ENCODE measurements at regions not wholly inside any gene's neighbourhood (a gene's known extent, or its start where the extent isn't known, plus 50 kb on each side); places are given as distances from the start of the nearest gene placed in this dataset.

DNA sequence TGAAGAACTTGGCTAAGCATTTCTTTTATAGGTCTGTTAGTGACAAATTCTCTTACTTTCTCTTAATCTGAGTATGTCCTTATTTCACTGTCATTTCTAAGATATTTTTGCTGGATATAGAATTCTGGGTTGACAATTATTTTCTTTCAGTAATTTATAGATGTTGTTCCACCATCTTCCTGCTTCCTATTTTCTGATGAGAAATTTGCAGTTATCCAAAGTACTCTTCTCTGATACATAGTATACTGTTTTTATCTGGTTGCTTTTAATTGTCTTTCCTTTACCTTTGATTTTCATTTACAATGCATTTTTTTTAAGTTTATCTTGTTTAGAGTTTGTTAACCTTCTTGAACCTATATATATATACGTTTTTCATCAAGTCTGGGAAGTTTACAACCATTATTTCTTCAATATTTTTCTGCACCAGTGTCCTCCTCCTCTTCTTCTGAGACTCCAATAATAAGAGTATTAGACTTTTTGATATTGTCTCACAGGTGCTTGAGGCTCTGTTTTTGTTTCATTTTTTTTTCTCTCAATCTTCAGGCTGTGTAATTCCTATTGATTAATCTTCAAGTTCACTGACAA, 101.6 kb upstream of the INSIG1 start:
- H3K27ac ChIP-seq, result no peak overlapping the region

DNA sequence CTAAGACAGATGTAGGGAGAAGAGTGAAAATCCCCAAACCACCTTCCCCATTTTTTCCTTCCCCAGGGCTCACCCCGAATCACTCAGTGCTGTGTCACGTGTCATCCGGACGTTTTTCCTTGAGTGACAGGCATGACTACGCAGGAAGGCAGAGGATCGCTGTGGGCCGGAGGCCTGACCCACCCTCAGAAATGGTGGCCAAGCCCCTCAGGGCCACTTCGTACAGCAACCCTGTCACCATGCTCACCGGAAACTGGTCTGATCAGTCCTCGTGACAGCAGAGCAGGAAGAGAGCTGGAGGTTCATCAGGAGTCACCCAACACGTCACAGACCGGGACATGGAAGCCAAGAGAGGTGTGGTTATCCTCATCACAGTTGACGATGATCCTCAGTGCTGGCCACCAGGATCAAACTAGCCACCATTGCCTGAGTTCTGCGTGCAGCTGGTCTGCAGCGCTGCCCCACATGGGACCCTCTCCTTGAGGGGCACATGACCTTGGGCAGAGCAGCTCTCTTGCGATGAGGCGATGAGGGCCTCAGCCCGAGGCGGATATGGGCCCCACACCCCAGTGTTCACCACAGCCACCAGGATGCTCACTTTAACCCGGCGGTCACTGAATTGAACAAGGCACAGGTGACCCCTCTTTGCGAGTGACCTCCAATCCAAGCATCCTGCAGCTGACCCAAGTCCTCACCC, 99.3 kb upstream of the INSIG1 start:
- Histone ChIP-seq H3K4me3 (no peak overlapping the region), H3K9me3 (peaks cover 0 to 12% (median 1%) of the 10 kb centered on the region in 4 donors), H3K27me3 (no peaks in the 10 kb centered on the region), H3K36me3 (no peaks in the 10 kb centered on the region), H3K4me1 (no peaks in the 10 kb centered on the region), H3K27ac (no peak overlapping the region)
- no peak for DNase-seq
- TF ChIP-seq POLR2A (IDR thresholded peaks at IDR 0.05), result no peak
- TF ChIP-seq, protein P1, sequence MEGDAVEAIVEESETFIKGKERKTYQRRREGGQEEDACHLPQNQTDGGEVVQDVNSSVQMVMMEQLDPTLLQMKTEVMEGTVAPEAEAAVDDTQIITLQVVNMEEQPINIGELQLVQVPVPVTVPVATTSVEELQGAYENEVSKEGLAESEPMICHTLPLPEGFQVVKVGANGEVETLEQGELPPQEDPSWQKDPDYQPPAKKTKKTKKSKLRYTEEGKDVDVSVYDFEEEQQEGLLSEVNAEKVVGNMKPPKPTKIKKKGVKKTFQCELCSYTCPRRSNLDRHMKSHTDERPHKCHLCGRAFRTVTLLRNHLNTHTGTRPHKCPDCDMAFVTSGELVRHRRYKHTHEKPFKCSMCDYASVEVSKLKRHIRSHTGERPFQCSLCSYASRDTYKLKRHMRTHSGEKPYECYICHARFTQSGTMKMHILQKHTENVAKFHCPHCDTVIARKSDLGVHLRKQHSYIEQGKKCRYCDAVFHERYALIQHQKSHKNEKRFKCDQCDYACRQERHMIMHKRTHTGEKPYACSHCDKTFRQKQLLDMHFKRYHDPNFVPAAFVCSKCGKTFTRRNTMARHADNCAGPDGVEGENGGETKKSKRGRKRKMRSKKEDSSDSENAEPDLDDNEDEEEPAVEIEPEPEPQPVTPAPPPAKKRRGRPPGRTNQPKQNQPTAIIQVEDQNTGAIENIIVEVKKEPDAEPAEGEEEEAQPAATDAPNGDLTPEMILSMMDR (IDR thresholded peaks at IDR 0.05), result no peak

More for the DNA sequence above, 101.6 kb upstream of the INSIG1 start:
- Histone ChIP-seq H3K4me1 (peaks cover 0 to under 1% (median 0%) of the 10 kb centered on the region in 4 donors), H3K27me3 (no peaks in the 10 kb centered on the region), H3K4me3 (no peak overlapping the region), H3K36me3 (no peaks in the 10 kb centered on the region), H3K9me3 (peaks cover 0 to 12% (median 1%) of the 10 kb centered on the region in 4 donors)
- no peak for DNase-seq
- no peak for TF ChIP-seq POLR2A (IDR thresholded peaks at IDR 0.05)
- TF ChIP-seq, protein P1 (IDR thresholded peaks at IDR 0.05), result no peak

DNA sequence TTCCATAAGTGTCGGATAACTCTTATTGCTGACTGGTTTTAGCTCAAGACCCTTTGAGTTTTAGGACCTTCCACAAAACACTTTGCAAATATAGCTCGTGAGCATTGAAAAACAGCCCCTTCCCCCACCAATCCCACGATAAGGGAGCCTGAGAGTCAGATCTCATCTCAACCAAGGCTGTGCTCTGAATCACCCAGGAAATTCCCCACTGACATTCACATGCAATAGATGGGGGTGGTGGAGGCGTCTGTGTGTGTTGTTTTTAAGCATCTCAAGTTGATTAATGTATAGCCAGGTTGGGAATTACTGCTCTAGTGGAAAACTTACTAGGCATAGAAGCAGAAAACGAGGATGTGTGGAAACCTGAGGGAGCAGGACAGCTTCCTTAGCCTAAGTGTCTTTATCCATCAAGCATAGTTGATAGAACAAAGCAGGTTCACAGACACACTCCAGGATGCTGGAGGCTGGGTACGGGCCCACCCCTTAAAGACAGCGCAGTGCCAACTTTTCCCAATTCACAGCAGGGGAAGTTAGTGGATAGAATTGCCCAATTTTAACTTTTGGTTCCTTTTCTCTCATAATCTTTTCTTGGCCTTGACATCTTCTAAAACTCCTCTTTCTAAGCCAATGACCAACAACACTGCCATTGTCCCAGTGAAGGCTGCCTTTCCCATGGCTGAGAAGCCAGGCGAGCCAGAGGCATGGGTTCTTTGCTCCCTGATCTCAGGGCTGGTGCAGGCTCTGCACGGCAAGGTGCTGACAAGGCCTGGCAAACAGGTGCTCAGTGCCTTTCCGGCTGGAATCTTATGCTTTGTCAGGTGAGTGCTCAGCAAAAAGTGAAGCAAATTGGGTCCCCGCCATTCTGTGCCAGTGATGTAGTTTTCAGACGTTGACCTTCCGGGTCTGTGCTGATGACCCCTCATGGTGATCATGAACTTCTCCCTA, 98.5 kb upstream of the INSIG1 start:
- no peaks in the 10 kb centered on the region for H3K4me1 ChIP-seq
- TF ChIP-seq, protein P1 (IDR thresholded peaks at IDR 0.05), result no peak
- TF ChIP-seq POLR2A (IDR thresholded peaks at IDR 0.05), result no peak
- no peaks in the 10 kb centered on the region for H3K27me3 ChIP-seq
- H3K36me3 ChIP-seq, result no peaks in the 10 kb centered on the region
- no peak overlapping the region for H3K4me3 ChIP-seq
- peaks cover 0 to 12% (median 1%) of the 10 kb centered on the region in 4 donors for H3K9me3 ChIP-seq
- no peak for DNase-seq
- no peak overlapping the region for H3K27ac ChIP-seq

DNA sequence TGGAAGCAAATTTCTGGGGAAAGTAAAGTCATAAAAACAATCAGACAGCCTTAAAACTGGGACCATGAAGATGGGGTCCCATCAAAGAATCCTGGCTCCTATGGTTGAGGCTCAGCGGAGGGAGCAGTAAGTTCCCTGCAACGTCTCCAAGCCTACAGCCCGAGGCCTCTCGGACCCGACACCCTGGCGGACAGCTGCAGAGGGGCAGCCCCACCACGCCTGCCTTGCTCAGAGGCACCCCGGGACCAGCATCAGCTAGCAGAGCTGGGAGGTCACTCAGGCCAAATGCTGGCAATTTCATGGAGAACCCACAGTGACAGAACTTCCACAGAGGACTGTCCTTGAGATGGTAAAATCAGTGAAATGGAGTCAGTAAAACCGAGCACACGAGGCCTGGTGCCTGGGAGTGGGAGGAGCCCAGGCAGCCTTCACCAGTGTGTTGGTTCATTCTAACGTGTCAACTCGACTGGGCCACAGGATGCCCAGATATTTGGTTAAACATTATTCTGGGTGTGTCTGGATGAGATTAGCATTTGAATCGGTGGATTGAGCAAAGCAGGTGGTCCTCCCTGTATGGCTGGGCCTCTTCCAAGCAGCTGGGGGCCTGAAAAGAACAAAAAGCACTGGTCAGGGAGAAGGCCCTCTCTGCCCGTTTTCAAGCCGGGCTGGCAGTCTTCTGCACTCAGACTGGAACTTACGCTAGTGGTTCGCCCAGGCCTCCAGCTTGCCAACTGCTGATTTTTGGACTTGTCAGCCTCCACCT, 96.2 kb upstream of the INSIG1 start:
- DNase-seq, result no peak
- TF ChIP-seq, protein P1 (IDR thresholded peaks at IDR 0.05), result no peak
- TF ChIP-seq POLR2A (IDR thresholded peaks at IDR 0.05), result no peak
- H3K4me3 ChIP-seq, result no peak overlapping the region

More for the DNA sequence above, 96.2 kb upstream of the INSIG1 start:
- Histone ChIP-seq H3K27me3 (no peaks in the 10 kb centered on the region), H3K4me1 (peaks cover 0 to 3% (median 0%) of the 10 kb centered on the region in 4 donors), H3K27ac (no peak overlapping the region), H3K9me3 (peaks cover 0 to 6% (median 1%) of the 10 kb centered on the region in 4 donors), H3K36me3 (no peaks in the 10 kb centered on the region)

Data from Peyer's patch (tissue), 4 donors.